C4-2B (cell line): ENCODE measurements at regions not wholly inside any gene's neighbourhood (a gene's known extent, or its start where the extent isn't known, plus 50 kb on each side); places are given as distances from the start of the nearest gene placed in this dataset.

Experiments used
- CTCF ChIP-seq: fragments of 450-650 bp; conservative IDR thresholded peaks from 2 replicates; pipeline ENCODE4 v1.5.1; 2017; ENCODE audit warnings: mild to moderate bottlenecking
- ZFX ChIP-seq: fragments of 450-650 bp; IDR thresholded peaks from 2 replicates; pipeline ENCODE4 v1.6.1; 2017

GRCh38 chr2:49286726-49287125 is 132.4 kb upstream of the FSHR start:
- TF ChIP-seq CTCF (no peak), ZFX (no peak)
